ENCODE measurements at regions not wholly inside any gene's neighbourhood (a gene's known extent, or its start where the extent isn't known, plus 50 kb on each side); places are given as distances from the start of the nearest gene placed in this dataset.

- no peak for DNase-seq
Observed at GRCh38 chr13:50071379-50071778, 56.1 kb downstream of the KCNRG start.

- DNase-seq, result no peak
Observed at GRCh38 chr13:50072676-50073075, 57.4 kb downstream of the KCNRG start.

GRCh38 chr13:50073340-50073739 lies 58.1 kb downstream of the KCNRG start:
- no peak for DNase-seq

GRCh38 chr13:50074843-50075242 lies 59.6 kb downstream of the KCNRG start:
- DNase-seq, result no peak

GRCh38 chr13:50075619-50076097 lies 60.4 kb downstream of the KCNRG start:
- no peak for DNase-seq

GRCh38 chr13:50077431-50077830 lies 62.2 kb downstream of the KCNRG start:
- DNase-seq, result no peak

GRCh38 chr13:50078231-50078894 lies 63.1 kb downstream of the KCNRG start:
- no peak for DNase-seq

GRCh38 chr13:50078895-50079654 lies 63.8 kb downstream of the KCNRG start:
- no peak for DNase-seq

- DNase-seq, result no peak
Observed at GRCh38 chr13:50079655-50080202, 64.5 kb downstream of the KCNRG start.

GRCh38 chr13:50080203-50080910 lies 65.1 kb downstream of the KCNRG start:
- DNase-seq, result peak; percentile 49 to 69 (median 68)

- DNase-seq, result peak; percentile 40 to 56 (median 47)
Observed at GRCh38 chr13:50080911-50081678, 65.9 kb downstream of the KCNRG start.

- DNase-seq, result peak; percentile 99
Observed at GRCh38 chr13:50081679-50082425, 66.6 kb downstream of the KCNRG start.

GRCh38 chr13:50082426-50083281 lies 67.4 kb downstream of the KCNRG start:
- DNase-seq, result peak; percentile 60 to 70 (median 66)

- DNase-seq, result peak; percentile 56 to 77 (median 71)
Observed at GRCh38 chr13:50085063-50085462, 69.8 kb downstream of the KCNRG start.

GRCh38 chr13:50089633-50090032 lies 74.4 kb downstream of the KCNRG start:
- no peak for DNase-seq

- no peak for DNase-seq
Observed at GRCh38 chr13:50090211-50090610, 75.0 kb downstream of the KCNRG start.

GRCh38 chr13:50094615-50095293 lies 79.5 kb downstream of the KCNRG start:
- no peak for DNase-seq

GRCh38 chr13:50098693-50099092 lies 83.4 kb downstream of the KCNRG start:
- no peak for DNase-seq

GRCh38 chr13:50099473-50099872 lies 84.2 kb downstream of the KCNRG start:
- no peak for DNase-seq

- no peak for DNase-seq
Observed at GRCh38 chr13:50101590-50101989, 86.3 kb downstream of the KCNRG start.
